GM21528 (cell line): ENCODE measurements at regions not wholly inside any gene's neighbourhood (a gene's known extent, or its start where the extent isn't known, plus 50 kb on each side); places are given as distances from the start of the nearest gene placed in this dataset.

ENCODE experiments used
- ATAC-seq: cut with Tn5 transposase; IDR thresholded peaks from one replicate; pipeline ENCODE4 v1.9.1; 2021; ENCODE audit warnings: mild to moderate bottlenecking, moderate library complexity; ENCODE audit not compliant: unreplicated experiment, low FRiP score

DNA sequence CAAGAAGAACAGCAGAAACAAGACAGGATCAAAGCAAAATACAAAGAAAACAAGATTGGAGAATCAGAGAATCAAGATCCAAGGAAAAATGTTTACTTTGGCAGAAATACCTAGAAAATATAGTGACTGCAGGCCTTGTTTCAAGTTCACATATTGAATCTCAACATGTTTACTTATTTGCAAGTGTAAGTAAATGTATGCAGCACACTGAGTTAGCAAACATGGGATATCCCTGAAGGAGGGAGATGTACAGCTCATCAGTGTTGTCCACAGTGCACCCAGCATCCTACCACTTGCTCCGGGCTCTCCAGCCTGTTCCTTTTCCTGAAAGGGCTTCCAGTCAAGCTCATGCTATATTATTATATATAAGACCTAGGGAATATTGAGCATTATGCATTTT lies 319.5 kb downstream of the PRL start:
- no peak for ATAC-seq

DNA sequence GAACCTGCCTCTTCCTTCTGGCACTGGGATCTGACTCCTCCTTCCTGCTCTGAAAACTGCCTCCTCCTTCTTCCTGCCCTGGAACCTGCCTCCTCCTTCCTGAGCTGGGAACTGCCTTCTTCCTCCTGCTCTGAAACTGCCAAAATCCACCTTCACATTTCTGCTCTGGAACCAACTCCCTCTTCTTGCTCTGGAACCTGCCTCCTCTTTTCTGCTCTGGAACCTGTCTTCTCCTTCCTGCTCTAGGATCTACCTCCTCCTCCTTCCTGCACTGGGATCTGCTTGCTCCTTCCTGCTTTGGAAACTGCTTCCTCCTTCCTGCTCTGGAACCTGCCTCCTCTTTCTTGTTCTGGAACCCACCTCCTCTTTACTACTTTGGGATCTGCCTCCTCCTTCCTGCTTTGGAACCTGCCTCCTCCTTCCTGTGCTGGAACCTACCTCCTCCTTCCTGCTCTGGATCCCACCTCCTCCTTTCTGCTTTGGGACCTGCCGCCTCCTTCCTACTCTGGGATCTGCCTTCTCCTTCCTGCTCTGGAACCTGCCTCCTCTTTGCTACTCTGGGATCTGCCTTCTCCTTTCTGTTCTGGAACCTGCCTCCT lies 315.5 kb downstream of the PRL start:
- no peak for ATAC-seq

DNA sequence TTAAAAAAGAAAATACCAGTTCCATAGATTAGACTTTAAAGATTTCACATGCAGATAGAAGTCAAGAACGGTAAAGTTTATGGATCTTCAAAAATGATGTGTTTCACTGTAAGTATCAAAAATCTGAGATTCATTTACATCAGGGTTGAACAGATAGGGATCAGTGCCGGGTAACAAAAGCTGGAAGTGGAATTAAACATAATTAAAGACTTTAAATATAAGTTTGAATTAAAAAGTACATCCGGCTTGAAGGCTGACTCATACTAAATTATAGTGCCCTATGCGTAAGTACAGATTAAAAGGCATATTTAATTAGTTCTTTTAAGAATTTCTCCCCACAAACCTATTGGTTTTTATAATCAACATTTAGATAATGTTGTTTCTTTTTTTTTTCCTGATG lies 312.7 kb downstream of the PRL start:
- ATAC-seq, result no peak

DNA sequence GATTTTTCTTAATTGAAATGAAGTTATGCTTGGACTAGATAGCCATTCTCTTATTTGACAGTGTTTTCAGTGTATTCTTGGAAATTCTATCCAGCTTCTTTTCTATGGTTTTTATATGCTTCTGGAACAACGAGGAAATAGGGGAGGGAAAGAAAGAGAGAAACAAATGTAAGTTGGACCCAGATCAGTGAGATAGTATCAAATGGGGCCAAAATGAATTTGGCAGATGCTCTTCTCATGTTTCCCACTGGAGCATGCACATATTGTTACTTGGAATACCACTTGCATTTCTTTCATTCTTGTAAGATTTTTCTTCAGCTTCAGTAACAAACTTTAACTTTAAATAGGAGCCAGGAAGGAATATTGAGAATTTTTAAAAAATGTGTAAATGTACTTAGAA lies 312.3 kb downstream of the PRL start:
- no peak for ATAC-seq

DNA sequence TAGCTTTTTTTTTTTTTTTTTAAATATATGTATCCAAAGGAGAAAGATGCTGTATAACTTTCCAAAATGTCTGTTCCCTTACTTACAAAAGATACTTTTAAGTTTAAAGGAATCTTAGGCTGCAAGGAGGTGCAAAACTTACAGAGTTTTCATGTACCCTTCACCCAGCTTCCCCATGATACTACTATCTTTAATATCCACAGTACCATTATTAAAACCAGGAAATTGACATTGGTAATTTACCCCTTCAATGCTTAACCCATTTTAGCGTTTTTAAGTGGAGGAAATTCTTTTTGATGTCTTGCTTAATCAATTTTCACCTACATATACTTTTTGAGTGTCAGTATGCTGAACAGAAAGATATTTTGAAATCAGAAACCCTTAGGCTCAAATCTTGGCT lies 310.9 kb downstream of the PRL start:
- ATAC-seq, result no peak

DNA sequence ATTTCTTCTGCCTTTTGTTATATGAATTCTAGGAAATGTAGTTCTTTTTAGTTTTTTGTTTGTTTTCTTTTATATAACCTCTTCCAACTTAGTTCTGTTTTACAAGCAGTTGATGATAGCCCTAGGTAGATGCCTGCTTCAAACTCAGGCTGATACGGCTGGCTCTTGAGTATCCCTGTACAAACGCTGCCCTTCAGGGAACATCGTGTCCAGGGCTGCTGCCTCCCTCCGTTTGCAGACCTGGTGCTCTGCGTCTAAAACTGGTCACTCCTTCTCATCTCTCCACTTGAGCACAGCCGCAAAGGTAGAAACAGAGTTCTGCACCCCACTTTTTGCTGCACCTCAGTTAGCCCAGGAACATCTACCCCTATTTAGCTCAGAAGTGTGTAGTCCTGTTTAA lies 310.1 kb downstream of the PRL start:
- no peak for ATAC-seq

DNA sequence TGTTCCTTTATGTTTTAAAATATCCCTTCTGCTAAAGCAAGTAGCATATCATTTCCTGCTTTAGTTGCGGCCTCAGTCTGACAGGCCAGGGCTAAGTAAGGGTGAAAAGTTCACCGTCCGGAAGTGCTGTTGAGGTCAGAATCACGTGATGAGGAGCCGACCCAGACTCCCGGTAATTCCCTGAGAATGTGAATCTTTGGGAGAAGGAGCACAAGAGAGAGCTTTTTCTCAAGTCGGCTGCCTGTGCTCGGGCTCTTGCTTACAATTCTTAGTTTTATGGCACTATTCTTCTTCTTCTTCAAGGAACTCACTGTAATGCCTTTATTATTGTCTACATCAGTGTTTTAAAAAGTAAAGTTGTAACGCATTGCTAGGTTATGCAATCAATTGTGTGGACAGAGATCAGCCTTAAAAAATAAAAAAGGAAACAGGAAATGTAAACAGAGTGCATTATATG lies 309.3 kb downstream of the PRL start:
- peak; percentile 80 for ATAC-seq

DNA sequence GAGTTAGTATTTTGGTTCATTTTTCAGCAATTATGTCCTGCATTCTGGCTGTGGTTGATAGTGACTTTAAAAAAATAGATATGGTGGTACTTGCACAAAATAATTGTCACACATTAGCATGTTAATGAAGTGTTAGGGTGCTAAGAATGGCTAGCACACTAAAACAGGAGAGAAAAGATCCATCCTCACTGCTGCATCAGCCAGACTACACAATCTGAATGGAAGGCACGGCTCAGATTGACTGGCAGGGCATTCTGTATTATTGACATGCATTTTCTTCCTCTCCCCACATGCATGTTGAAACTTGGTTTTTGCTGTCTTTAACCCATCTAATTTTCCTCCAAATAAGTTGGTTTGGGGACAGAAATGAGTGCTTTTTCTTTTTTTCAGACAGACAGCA lies 306.3 kb downstream of the PRL start:
- no peak for ATAC-seq

DNA sequence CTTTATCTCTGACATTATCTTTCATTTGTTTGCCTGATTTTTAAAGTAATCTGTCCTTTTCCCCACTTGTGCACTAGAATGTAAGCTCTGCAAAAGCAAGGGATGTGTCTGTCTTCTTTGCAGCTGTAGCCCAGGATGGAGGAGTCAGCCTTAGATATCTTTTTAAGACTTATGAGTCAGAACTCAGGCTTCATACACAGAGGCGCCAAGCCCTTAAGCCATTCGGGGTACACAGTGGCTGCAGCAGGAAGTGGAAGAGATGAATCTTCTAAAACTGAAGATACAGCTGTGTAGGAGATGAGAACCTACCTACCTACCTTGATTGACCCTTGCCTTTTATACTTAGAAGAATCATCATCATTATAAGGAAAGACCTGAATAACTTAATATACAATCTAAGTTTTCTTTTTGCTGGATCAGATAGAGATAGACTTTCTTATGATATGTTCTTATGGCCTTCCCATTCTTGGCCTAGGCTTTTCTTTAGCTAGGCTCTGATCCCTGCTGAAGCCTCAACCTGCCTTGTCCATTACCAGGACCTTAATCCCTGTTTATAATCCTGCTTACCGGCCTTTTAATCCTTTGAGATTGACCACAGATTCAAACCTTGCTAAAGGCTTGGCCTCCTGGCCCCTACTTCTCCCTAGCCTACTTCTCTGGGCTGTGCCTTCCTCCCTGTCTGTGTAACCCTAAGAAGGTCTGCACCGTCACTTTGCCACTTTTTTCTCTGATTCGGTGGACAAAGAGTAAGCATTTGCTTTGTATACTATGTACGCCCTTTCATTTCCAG lies 304.5 kb downstream of the PRL start:
- ATAC-seq, result no peak

DNA sequence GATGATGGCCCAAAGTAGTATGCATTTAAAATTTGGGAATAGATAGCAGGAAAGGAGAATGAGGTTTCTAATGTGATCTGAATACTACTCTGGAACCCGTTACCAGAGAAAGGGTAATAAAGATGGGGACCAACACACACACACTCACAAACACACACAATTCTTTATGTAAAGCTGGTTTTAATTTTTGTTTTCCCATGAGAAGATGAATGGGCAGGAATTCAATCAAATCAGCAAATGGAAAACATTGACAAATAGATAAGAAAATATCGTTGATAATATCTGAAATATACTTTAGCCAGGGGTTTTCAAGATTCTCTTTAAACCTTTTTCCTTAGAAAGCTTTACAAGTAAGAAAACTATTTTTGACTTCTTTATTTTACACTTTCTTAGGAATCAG lies 303.0 kb downstream of the PRL start:
- no peak for ATAC-seq

DNA sequence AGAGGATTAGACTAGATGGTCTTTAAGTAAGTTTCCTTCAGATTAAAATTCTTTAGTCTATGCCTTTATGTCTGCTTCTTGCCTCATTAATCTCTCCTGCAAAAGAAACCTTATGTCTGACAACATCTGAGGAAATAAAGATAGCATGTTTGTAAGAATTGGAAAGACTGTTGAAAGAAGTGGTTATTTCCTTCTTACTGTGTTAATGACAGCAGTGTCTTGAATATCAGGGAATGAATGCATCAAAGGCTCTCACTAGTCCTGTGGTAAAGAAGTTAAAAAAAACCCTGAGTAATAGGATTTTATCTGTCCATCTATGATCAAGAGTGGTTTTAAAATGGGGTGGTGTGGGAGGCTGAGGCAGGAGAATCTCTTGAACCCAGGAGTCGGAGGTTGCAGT lies 302.0 kb downstream of the PRL start:
- no peak for ATAC-seq

DNA sequence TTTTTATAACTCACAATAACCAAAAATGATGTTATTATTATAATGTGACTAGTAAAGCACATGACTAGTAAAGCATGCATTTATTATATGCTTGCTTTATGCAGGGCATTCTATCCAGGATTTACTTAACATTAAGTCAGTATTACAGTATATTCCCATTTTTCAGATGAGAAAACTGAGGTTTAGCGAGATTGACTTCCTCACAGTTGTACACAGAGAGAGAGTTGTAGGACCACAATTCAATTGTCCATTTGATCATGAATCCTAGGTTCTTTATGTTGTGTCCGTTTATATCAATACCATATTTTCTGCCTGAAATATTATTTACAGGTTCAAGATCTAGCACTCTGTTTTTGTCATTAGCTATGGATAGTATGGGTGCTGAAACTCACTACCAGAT lies 301.5 kb downstream of the PRL start:
- ATAC-seq, result no peak

DNA sequence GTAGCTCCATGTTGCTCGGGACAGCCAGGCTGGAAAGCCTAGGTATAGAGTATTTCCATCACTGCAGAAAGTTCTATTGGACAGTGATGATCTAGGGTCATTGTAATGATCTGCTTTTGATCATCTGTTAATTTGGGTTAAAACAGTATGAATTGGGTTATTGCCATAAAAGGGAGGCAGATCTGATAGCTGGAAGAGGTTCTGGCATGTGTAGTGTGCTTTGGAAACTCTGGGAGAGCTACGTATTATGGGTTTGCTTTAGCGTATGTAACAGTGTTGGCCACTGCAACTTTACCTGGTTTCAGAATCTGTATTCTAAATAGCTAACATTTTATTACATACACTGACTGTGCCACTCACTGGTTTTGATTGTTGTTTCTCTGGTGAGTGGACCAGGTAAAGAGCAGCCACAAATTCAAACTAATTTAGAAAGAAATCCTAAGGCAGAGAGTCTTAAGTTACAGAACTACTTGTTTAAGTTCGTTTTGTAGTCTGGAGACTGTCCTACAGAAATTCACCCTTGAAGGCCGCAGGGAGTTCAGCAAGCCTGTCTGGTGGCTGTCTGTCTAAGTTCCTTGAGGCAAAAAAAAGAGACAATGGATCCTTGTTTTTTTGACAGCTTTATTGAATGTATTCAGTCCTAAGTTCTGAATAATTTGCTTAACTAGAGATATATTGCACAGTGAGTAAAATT lies 300.3 kb downstream of the PRL start:
- no peak for ATAC-seq

DNA sequence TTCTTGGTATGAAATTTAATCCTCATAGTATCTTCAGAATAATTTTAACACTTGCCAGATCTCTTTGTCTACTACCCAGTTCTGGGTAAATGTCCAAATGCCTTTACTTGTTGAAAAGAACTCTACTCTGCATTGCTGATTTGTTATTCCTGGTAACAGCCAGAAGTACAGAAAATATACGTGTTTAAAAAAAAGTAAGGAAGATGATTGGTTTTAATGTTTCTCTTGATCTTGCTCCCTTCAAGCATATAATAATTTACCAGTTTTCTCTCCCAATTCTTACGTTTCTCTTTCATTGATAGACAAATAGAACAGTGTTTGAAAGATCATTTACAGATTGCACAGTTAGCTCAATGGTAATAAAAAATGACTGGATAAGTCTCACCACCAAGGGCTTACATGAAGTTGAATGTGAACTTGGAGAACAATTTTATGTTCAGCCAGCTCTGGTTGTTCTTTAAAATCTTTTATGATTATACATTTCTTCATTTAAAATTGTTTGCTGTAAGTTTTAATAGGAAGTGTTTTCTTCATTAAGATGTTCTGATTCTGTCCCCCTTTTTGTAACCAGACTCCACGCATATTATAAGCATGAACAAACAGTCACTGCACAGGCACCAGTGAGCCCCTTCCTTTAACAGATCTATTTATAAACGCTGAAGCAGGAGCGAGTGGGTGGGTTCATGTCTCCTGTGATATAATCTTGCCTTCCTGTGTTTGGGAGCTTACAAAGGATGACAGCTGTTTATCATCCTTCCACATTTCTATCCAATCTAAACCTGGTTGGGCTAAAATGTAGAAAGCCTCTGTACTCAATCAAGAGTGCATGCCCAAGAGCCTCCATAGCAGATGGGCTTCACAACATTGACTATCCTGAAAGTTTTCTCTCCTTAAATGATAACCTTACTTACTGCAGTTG lies 299.5 kb downstream of the PRL start:
- ATAC-seq, result no peak

DNA sequence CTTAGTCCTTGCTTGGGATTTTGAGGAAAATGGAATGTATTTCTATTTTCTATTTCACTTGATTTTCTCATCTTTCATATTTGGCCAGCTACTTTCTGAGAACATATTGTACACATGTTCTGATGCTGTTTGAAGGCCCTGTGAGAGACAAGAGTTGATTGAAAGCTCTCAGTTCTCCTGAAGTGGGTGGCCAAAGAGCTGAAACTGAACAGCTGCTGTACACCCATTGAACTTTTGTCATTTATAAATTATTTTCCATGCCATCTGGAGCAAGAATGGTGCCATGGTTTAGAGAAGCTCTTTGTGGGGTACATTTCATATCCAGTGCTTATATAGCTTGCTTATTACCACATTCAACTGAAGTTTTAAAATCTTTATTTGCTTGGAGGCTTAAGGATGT lies 298.3 kb downstream of the PRL start:
- ATAC-seq, result no peak

DNA sequence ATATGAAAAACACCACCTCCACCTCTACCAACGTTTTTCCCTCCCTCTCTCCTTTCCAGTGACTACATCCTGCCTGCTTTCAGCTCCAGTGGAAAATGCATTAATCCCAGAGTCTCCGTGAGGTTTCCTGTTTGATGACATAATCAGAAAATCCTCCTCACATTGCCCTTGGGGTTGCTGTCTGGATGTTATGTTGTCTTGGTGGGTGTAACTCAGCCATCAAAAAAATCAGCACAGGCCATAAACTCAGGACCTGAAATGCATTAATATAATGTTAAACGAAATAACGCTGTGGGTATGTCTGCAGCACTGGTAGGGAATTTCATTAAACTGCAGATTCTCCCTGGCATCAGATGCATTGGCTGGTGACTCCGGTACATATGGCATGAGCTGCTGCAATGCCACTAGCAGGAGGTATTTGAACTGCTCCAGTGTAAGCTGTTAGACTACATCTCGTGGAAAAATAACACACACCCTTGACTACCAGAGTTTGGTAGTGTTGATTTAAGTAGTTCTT lies 297.8 kb downstream of the PRL start:
- ATAC-seq, result no peak

DNA sequence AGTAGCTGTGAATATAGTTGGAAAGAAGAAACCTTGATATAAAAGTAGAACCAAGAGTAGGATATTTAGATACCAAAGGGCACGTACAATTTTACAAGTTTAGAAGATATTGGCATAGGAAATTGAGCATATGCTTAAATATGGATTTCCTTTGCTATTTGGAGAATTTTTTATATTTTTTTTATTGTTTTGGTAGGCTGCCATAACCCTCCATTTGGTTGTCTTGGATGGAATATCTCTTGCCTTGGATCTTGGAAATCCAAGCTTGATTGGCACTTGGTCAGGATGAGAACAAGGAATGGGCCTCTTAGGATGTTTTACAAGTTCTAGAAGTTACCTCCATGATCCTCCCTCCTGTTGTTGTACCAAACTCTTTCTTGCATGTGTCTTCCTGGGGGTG lies 297.1 kb downstream of the PRL start:
- ATAC-seq, result no peak

DNA sequence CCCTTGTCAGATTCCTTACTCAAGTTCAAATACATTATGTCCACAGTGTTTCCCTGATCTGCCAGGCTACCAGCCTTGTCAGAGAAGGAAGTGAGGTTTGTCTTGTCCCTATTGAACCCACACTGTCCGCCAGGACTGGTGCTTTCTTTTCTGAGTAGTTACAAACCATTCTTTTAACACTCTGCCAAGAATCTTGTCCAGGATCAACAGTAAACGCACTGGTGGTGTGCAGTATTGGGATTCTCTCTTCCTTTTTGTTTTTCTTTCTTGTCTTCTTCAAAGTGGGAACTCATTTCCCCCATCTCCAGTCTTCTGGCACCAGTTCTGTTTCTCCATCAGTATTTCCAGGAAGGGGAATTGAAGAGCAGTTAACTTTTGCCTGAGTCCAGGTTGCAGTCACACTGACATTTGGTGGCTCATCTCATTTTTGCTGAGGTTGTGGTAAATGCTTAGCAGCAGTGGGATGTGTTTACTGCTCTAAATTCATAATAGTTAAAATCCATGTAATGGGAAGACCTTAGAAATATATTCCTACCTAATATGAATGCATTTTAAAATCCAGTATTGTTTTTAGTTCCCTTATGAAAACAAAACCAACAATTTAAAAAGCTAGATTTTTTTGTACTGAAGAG lies 295.3 kb downstream of the PRL start:
- no peak for ATAC-seq

DNA sequence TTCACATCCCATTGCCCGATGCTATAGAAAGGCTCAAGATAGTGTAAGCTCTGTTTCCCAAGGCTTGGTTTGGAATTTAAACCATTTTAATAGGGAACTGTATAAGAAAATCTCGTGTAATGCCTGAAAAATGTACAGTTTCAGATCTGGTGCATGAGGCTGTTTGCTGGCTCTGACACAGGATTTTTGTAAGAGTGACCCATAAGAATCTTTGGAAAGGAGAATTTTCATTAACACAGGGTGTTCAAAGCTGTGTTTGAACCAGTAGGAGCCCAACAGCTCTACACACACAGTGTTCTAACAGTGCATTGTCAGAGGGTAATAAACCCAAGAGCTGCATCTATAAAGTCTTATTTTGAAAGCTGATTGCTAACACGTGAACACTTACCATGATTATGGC lies 293.5 kb downstream of the PRL start:
- ATAC-seq, result no peak

DNA sequence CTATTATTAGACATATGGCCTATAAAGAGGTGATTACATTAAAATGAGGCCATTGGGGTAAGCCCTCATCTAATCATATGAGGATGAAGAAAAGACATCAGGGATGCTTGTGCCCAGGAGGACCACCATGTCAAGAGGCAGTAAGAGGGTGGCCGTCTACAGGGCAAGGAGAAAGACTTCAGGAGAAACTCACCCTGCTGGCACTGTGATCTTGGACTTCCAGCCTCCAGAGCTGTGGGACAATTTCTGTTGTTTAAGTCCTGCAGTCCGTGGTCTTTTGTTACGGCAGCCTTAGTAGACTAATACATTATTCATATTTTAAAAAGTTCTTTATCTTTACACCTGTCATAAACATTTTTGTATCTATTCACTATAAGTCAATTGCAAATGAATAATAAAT lies 290.0 kb downstream of the PRL start:
- no peak for ATAC-seq
